Esophagus muscularis mucosa (tissue), 3 donors: ENCODE measurements at regions not wholly inside any gene's neighbourhood (a gene's known extent, or its start where the extent isn't known, plus 50 kb on each side); places are given as distances from the start of the nearest gene placed in this dataset.

Experiments used
- CTCF ChIP-seq, 3 experiments: fragments of 200-600 bp in 2 of 3; fragments of 450-650 bp in 1 of 3; sonication (generic) in 2 of 3; IDR thresholded peaks; one replicate each; pipeline ENCODE4 v1.5.1; 2017 to 2019; ENCODE audit warnings: antibody characterized with exemption in 3 of 3, mild to moderate bottlenecking in 2 of 3, moderate library complexity in 1 of 3
- POLR2A ChIP-seq: fragments of 450-650 bp; IDR thresholded peaks from one replicate; pipeline ENCODE4 v1.6.1; 2017; ENCODE audit warnings: antibody characterized with exemption, moderate library complexity, mild to moderate bottlenecking, low read depth
- POLR2AphosphoS5 ChIP-seq, 2 donors: sonication (generic); formaldehyde crosslinking; IDR thresholded peaks; one replicate each; pipeline ENCODE4 v1.6.1; 2017; ENCODE audit warnings: antibody characterized with exemption in 2 of 2

- TF ChIP-seq CTCF (IDR thresholded peaks at IDR 0.05) (no peak), POLR2AphosphoS5 (IDR thresholded peaks at IDR 0.05) (no peak), POLR2A (no peak)
These were observed 392.2 kb upstream of the CCDC179 start for GRCh38 chr11:23252426-23252825.
